Astrocyte (in vitro differentiated cells and primary cell): ENCODE measurements at regions not wholly inside any gene's neighbourhood (a gene's known extent, or its start where the extent isn't known, plus 50 kb on each side); places are given as distances from the start of the nearest gene placed in this dataset.

Experiments
- DNase-seq: peaks from one replicate; pipeline ENCODE4 v3.0.0-alpha.2; 2010; ENCODE audit warnings: low read depth
- FAIRE-seq: peaks from 2 replicates; lab custom pipeline; 2011; peaks lifted over from hg19 to GRCh38; lab: Jason Lieb, UNC
- H2AFZ ChIP-seq: 2 replicates; pipeline ENCODE4 v1.6.0; 2012; ENCODE audit warnings: low read depth, low read length, inconsistent platforms
- H3K27ac ChIP-seq: 2 replicates; pipeline ENCODE4 v1.5.1; 2011; ENCODE audit warnings: low read depth, low read length, inconsistent platforms
- H3K27me3 ChIP-seq: 2 replicates; pipeline ENCODE4 v1.6.0; 2011; ENCODE audit warnings: low read length, inconsistent platforms; ENCODE audit not compliant: insufficient read depth
- H3K36me3 ChIP-seq: 2 replicates; pipeline ENCODE4 v1.5.1; 2011; ENCODE audit warnings: low read length, inconsistent platforms; ENCODE audit not compliant: insufficient read depth
- H3K4me1 ChIP-seq: 2 replicates; pipeline ENCODE4 v1.5.1; 2011; ENCODE audit warnings: low read length, inconsistent platforms; ENCODE audit not compliant: insufficient read depth
- H3K4me2 ChIP-seq: 2 replicates; pipeline ENCODE4 v1.6.0; 2012; ENCODE audit warnings: low read length, inconsistent platforms
- H3K4me3 ChIP-seq: 2 replicates; pipeline ENCODE4 v1.5.1; 2011; ENCODE audit warnings: low read depth, mild to moderate bottlenecking, low read length, inconsistent platforms; ENCODE audit not compliant: insufficient read depth
- H3K79me2 ChIP-seq: 2 replicates; pipeline ENCODE4 v1.6.0; 2012; ENCODE audit warnings: mild to moderate bottlenecking, low read length, inconsistent platforms; ENCODE audit not compliant: insufficient read depth
- H3K9ac ChIP-seq: 2 replicates; pipeline ENCODE4 v1.6.0; 2012; ENCODE audit warnings: mild to moderate bottlenecking, low read length, inconsistent platforms
- H3K9me3 ChIP-seq: 2 replicates; pipeline ENCODE4 v1.5.1; 2012; ENCODE audit warnings: low read depth, mild to moderate bottlenecking, low read length, inconsistent platforms; ENCODE audit not compliant: insufficient read depth
- H4K20me1 ChIP-seq: 2 replicates; pipeline ENCODE4 v1.6.0; 2012; ENCODE audit warnings: low read length, inconsistent platforms; ENCODE audit not compliant: insufficient read depth
- H3K27ac Mint-ChIP-seq: one replicate; pipeline ENCODE4 v1.8.0; 2021; ENCODE audit warnings: mild to moderate bottlenecking, mixed read lengths; ENCODE audit not compliant: unreplicated experiment
- H3K27me3 Mint-ChIP-seq: one replicate; pipeline ENCODE4 v1.8.0; 2021; ENCODE audit warnings: low read depth, mixed read lengths; ENCODE audit not compliant: unreplicated experiment
- H3K36me3 Mint-ChIP-seq: one replicate; pipeline ENCODE4 v1.8.0; 2021; ENCODE audit warnings: low read depth, mixed read lengths; ENCODE audit not compliant: unreplicated experiment
- H3K4me1 Mint-ChIP-seq: one replicate; pipeline ENCODE4 v1.8.0; 2021; ENCODE audit warnings: low read depth, mixed read lengths; ENCODE audit not compliant: unreplicated experiment
- H3K4me3 Mint-ChIP-seq: one replicate; pipeline ENCODE4 v1.8.0; 2021; ENCODE audit warnings: mild to moderate bottlenecking, moderate library complexity, mixed read lengths; ENCODE audit not compliant: unreplicated experiment
- H3K9me3 Mint-ChIP-seq: one replicate; pipeline ENCODE4 v1.8.0; 2021; ENCODE audit warnings: mild to moderate bottlenecking, mixed read lengths; ENCODE audit not compliant: unreplicated experiment
- EZH2 ChIP-seq: IDR thresholded peaks from 2 replicates; pipeline ENCODE4 v1.6.1; 2012; ENCODE audit warnings: mild to moderate bottlenecking, low read length, inconsistent platforms; ENCODE audit not compliant: insufficient read depth
- TF ChIP-seq, protein P1 (sequence below): IDR thresholded peaks from 2 replicates; pipeline ENCODE4 v1.5.1; 2011; ENCODE audit warnings: low read depth, mild to moderate bottlenecking, inconsistent platforms, low read length, moderate library complexity; ENCODE audit not compliant: insufficient read depth

DNA sequence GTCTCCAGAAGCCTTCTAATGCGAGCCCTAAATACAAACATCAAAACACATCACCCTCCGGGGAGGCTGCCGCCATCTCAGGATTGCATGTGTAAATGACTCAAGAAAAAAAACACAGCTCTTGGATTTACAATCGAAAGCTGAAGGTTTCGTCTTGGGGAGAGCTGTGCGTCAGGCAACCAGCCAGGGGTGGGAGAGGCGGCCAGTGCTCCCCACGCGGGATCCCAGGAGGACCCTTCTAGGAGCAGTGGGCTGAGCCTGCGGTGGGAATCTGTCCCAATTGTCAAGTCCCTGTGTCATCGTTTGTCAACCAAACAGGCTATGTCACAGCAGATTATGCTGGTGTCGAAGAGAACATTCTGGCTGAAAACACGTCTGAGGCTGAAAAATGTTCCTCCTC is 209.7 kb downstream of the ABCC12 start:
- FAIRE-seq: no peak
- no peak overlapping the region for H3K27ac ChIP-seq
- TF ChIP-seq, protein P1, sequence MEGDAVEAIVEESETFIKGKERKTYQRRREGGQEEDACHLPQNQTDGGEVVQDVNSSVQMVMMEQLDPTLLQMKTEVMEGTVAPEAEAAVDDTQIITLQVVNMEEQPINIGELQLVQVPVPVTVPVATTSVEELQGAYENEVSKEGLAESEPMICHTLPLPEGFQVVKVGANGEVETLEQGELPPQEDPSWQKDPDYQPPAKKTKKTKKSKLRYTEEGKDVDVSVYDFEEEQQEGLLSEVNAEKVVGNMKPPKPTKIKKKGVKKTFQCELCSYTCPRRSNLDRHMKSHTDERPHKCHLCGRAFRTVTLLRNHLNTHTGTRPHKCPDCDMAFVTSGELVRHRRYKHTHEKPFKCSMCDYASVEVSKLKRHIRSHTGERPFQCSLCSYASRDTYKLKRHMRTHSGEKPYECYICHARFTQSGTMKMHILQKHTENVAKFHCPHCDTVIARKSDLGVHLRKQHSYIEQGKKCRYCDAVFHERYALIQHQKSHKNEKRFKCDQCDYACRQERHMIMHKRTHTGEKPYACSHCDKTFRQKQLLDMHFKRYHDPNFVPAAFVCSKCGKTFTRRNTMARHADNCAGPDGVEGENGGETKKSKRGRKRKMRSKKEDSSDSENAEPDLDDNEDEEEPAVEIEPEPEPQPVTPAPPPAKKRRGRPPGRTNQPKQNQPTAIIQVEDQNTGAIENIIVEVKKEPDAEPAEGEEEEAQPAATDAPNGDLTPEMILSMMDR: no peak
- no peak for TF ChIP-seq EZH2

DNA sequence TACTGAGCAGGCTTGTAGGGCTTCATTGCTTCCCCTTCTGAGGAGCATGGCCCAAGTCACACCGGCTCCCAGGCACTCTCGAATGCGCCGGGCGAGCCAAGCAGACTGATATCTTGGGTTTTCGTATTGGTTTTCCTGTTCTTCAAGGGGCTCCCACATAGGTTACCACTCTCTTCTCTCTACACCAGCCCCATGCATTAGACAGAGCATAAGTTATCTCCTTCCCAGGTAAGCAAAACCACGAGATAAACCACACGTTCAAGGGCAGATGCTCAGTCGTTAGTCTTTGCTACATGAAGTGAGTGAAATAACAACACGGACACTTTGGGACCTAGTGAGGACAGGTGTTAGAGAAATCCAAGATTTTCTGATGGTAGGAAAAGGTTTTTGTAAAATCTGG is 211.2 kb downstream of the ABCC12 start:
- no peaks in the 10 kb centered on the region for H4K20me1 ChIP-seq
- no peak overlapping the region for H3K9ac ChIP-seq
- no peaks in the 10 kb centered on the region for H3K79me2 ChIP-seq
- no peaks in the 10 kb centered on the region for H3K9me3 Mint-ChIP-seq
- no peak overlapping the region for H3K4me2 ChIP-seq
- H3K9me3 ChIP-seq: no peaks in the 10 kb centered on the region
- H3K27me3 Mint-ChIP-seq: peaks cover 19% of the 10 kb centered on the region
- no peaks in the 10 kb centered on the region for H3K27me3 ChIP-seq
- no peak overlapping the region for H2AFZ ChIP-seq
- H3K4me1 ChIP-seq: no peaks in the 10 kb centered on the region
- no peak overlapping the region for H3K27ac Mint-ChIP-seq
- no peak for TF ChIP-seq EZH2
- TF ChIP-seq, protein P1: no peak
- no peak for DNase-seq
- no peaks in the 10 kb centered on the region for H3K36me3 ChIP-seq
- no peak overlapping the region for H3K4me3 Mint-ChIP-seq
- no peaks in the 10 kb centered on the region for H3K36me3 Mint-ChIP-seq
- H3K4me3 ChIP-seq: no peak overlapping the region
- no peaks in the 10 kb centered on the region for H3K4me1 Mint-ChIP-seq
- FAIRE-seq: no peak
- H3K27ac ChIP-seq: no peak overlapping the region

More for the DNA sequence above, 209.7 kb downstream of the ABCC12 start:
- Histone ChIP-seq H3K4me3 (no peak overlapping the region), H3K27me3 (no peaks in the 10 kb centered on the region), H3K4me1 (no peaks in the 10 kb centered on the region), H2AFZ (no peak overlapping the region), H3K4me2 (no peak overlapping the region), H3K9me3 (no peaks in the 10 kb centered on the region), H3K36me3 (no peaks in the 10 kb centered on the region), H3K9ac (no peak overlapping the region), H4K20me1 (no peaks in the 10 kb centered on the region), H3K79me2 (no peaks in the 10 kb centered on the region)
- Mint-ChIP-seq H3K4me3 (no peak overlapping the region), H3K27ac (no peak overlapping the region), H3K27me3 (peaks cover 20% of the 10 kb centered on the region), H3K36me3 (no peaks in the 10 kb centered on the region), H3K9me3 (peaks cover 2% of the 10 kb centered on the region), H3K4me1 (no peaks in the 10 kb centered on the region)
- no peak for DNase-seq

DNA sequence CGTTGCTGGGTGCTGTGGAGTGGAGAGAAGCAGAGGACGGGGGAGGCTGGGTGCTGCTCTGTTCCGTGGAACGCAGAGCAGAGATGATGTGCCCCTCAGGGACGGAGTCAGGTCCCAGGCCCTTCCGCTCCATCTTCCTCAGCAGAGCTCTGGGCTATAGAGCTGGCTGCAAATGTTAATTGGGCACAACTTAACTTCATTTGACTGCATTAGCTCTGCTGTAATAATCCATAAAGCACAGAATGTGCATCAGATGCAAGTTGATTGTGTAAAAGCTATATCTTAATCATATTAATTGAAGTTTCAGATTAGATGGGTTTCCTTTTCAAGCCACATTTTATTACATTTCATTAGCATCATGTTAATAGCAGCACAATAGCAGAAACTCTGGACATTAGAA is 212.6 kb downstream of the ABCC12 start:
- no peak overlapping the region for H3K27ac Mint-ChIP-seq
- no peaks in the 10 kb centered on the region for H3K4me1 Mint-ChIP-seq
- no peaks in the 10 kb centered on the region for H4K20me1 ChIP-seq
- no peak overlapping the region for H2AFZ ChIP-seq
- H3K36me3 Mint-ChIP-seq: no peaks in the 10 kb centered on the region
- H3K4me1 ChIP-seq: no peaks in the 10 kb centered on the region
- no peaks in the 10 kb centered on the region for H3K79me2 ChIP-seq
- H3K36me3 ChIP-seq: no peaks in the 10 kb centered on the region
- peaks cover 19% of the 10 kb centered on the region for H3K27me3 Mint-ChIP-seq
- no peak overlapping the region for H3K4me3 ChIP-seq
- H3K9me3 Mint-ChIP-seq: no peaks in the 10 kb centered on the region
- FAIRE-seq: no peak
- TF ChIP-seq, protein P1: no peak
- TF ChIP-seq EZH2: no peak
- H3K9me3 ChIP-seq: no peaks in the 10 kb centered on the region
- H3K4me3 Mint-ChIP-seq: no peak overlapping the region
- no peak overlapping the region for H3K9ac ChIP-seq
- H3K27ac ChIP-seq: no peak overlapping the region
- no peak overlapping the region for H3K4me2 ChIP-seq
- no peaks in the 10 kb centered on the region for H3K27me3 ChIP-seq
- no peak for DNase-seq
